GM12878 (cell line): ENCODE measurements at regions not wholly inside any gene's neighbourhood (a gene's known extent, or its start where the extent isn't known, plus 50 kb on each side); places are given as distances from the start of the nearest gene placed in this dataset.
"Not testable (repeated sequence)": the region's sequence is repeated elsewhere in the genome, so short reads cannot be mapped to it uniquely, and the experiment has no call there.

ENCODE experiments used
- ATAC-seq: fragments of 200-7000 bp; cut with Tn5 transposase; 3 replicates; pipeline ENCODE4 v1.9.1; 2020; ENCODE audit warnings: mild to moderate bottlenecking, moderate library complexity
- BruUV-seq: library from RNA; stranded (reverse); fragments of 400-500 nt; replicated peaks from 2 replicates; lab custom pipeline; 2021; lab: Mats Ljungman, UMichigan
- CTCF ChIA-PET: fragments of 300-600 bp; sonication (Branson Sonifier 250); formaldehyde crosslinking; extraction: SDS; loops from one replicate; lab custom pipeline; 2021; ENCODE audit warnings: inconsistent platforms; lab: Yijun Ruan, JAX
- POLR2A ChIA-PET: fragments of 350-600 bp; formaldehyde crosslinking; extraction: SDS; loops from one replicate; lab custom pipeline; 2021; ENCODE audit warnings: inconsistent platforms; lab: Charles Lee
- RAD21 ChIA-PET: fragments of 300-600 bp; sonication (Branson Sonifier 250); formaldehyde crosslinking; loops from one replicate; lab custom pipeline; 2023; ENCODE audit warnings: antibody characterized with exemption; ENCODE audit not compliant: unreplicated experiment; lab: Charles Lee
- SMC1A ChIA-PET: fragments of 300-600 bp; sonication (Branson Sonifier 250); formaldehyde crosslinking; loops from one replicate; lab custom pipeline; 2023; ENCODE audit not compliant: unreplicated experiment, uncharacterized antibody; lab: Charles Lee
- DNase-seq: peaks from one replicate; pipeline ENCODE4 v3.0.0-alpha.2; 2011; ENCODE audit warnings: low read depth, low spot score
- FAIRE-seq: peaks from 3 replicates; lab custom pipeline; 2011; peaks lifted over from hg19 to GRCh38; lab: Jason Lieb, UNC
- H2AFZ ChIP-seq: 2 replicates; pipeline ENCODE4 v1.6.0; 2011; ENCODE audit warnings: low read depth, low read length, control low read depth; ENCODE audit not compliant: control insufficient read depth
- H3K27ac ChIP-seq: 2 replicates; pipeline ENCODE4 v1.5.1; 2011; ENCODE audit warnings: control low read depth; ENCODE audit not compliant: control insufficient read depth, insufficient read depth
- H3K27me3 ChIP-seq, 2 experiments: replicated peaks in 1 of 2; 2 replicates each; pipeline versions ENCODE4 v1.6.0 to v1.6.1; 2011; ENCODE audit warnings: low read length in 1 of 2; ENCODE audit not compliant: control insufficient read depth in 2 of 2, insufficient read depth in 2 of 2
- H3K36me3 ChIP-seq, 2 experiments: 2 replicates each; pipeline ENCODE4 v1.5.1; 2011; ENCODE audit warnings: low read length in 1 of 2; ENCODE audit not compliant: control insufficient read depth in 2 of 2, insufficient read depth in 2 of 2
- H3K4me1 ChIP-seq: 2 replicates; pipeline ENCODE4 v1.6.1; 2011; ENCODE audit warnings: mild to moderate bottlenecking, low read length, moderate library complexity, mixed read lengths; ENCODE audit not compliant: control insufficient read depth, insufficient read depth
- H3K4me2 ChIP-seq: 2 replicates; pipeline ENCODE4 v1.6.0; 2011; ENCODE audit warnings: control low read depth; ENCODE audit not compliant: control insufficient read depth, insufficient read depth
- H3K4me3 ChIP-seq: fragments of 200-600 bp; sonication (generic); 2 replicates; pipeline ENCODE4 v1.5.1; 2016
- H3K79me2 ChIP-seq: 2 replicates; pipeline ENCODE4 v1.6.0; 2011; ENCODE audit warnings: low read length; ENCODE audit not compliant: control insufficient read depth, insufficient read depth
- H3K9ac ChIP-seq: 2 replicates; pipeline ENCODE4 v1.8.0; 2011; ENCODE audit warnings: low read length, control low read depth, mixed read lengths; ENCODE audit not compliant: control insufficient read depth, insufficient read depth
- H3K9me3 ChIP-seq: replicated peaks from 3 replicates; pipeline ENCODE4 v1.5.1; 2011; ENCODE audit warnings: mild to moderate bottlenecking, low read length; ENCODE audit not compliant: control insufficient read depth, insufficient read depth
- H4K20me1 ChIP-seq: 2 replicates; pipeline ENCODE4 v1.6.0; 2011; ENCODE audit not compliant: control insufficient read depth, insufficient read depth
- ATF3 ChIP-seq: IDR thresholded peaks from 2 replicates; pipeline ENCODE4 v1.6.1; 2011; ENCODE audit warnings: low read depth, mild to moderate bottlenecking, low read length, moderate library complexity, borderline replicate concordance; ENCODE audit errors: extremely low read depth
- ATF7 ChIP-seq: fragments of 450-650 bp; IDR thresholded peaks from 2 replicates; pipeline ENCODE4 v1.6.1; 2016; ENCODE audit warnings: low read depth, mild to moderate bottlenecking
- CUX1 ChIP-seq: IDR thresholded peaks from 2 replicates; pipeline ENCODE4 v1.6.1; 2012; ENCODE audit warnings: improper control_type of control experiment, low read depth, low read length; ENCODE audit not compliant: insufficient replicate concordance
- GATAD2B ChIP-seq: fragments of 450-650 bp; conservative IDR thresholded peaks from 2 replicates; pipeline ENCODE4 v1.6.1; 2017; ENCODE audit warnings: low read depth, mild to moderate bottlenecking, moderate library complexity
- MTA2 ChIP-seq: fragments of 450-650 bp; IDR thresholded peaks from 2 replicates; pipeline ENCODE4 v1.6.1; 2016; ENCODE audit warnings: low read depth, mild to moderate bottlenecking, moderate library complexity
- NRF1 ChIP-seq: conservative IDR thresholded peaks from 2 replicates; pipeline ENCODE4 v1.6.1; 2011; ENCODE audit warnings: mild to moderate bottlenecking, low read depth, low read length, improper control_type of control experiment
- SIN3A ChIP-seq: IDR thresholded peaks from 2 replicates; pipeline ENCODE4 v1.6.1; 2012; ENCODE audit warnings: low read depth, low read length, improper control_type of control experiment
- SIX5 ChIP-seq: IDR thresholded peaks from 2 replicates; pipeline ENCODE4 v1.6.1; 2011; ENCODE audit warnings: mild to moderate bottlenecking, low read depth, low read length, moderate library complexity; ENCODE audit not compliant: severe bottlenecking
- WGBS: methylation state at CpG from one replicate; pipeline ENCODE4 v1.1.6; 2016; ENCODE audit warnings: low lambda C conversion rate; ENCODE audit not compliant: insufficient replicate concordance, insufficient coverage; ENCODE audit errors: missing lambda C conversion rate; 5-methylcytosine and 5-hydroxymethylcytosine counted together
- in situ Hi-C: fragments of 300-500 bp; cut with MboI; formaldehyde crosslinking; loops from 9 replicates; pipeline ENCODE4 v1.14.3; 2018; ENCODE audit warnings: mixed read lengths
- intact Hi-C: fragments of 100-400 bp; cut with micrococcal nuclease; formaldehyde crosslinking; loops from one replicate; pipeline ENCODE4 v1.14.2; 2022; ENCODE audit not compliant: unreplicated experiment

- TF ChIP-seq CUX1 = no peak
- TF ChIP-seq MTA2 = no peak
- no peak for TF ChIP-seq ATF7
- TF ChIP-seq SIN3A = no peak
- TF ChIP-seq ATF3 = no peak
- TF ChIP-seq NRF1 = no peak
- no peak for TF ChIP-seq GATAD2B
- TF ChIP-seq SIX5 = no peak
These were observed 110.6 kb downstream of the DTWD1 start (continued) for GRCh38 chr15:49731187-49732099.

GRCh38 chr15:49732109-49732508, 111.3 kb downstream of the DTWD1 start:
- in situ Hi-C loops, FAIRE-seq, DNase-seq, BruUV-seq, H3K4me1 ChIP-seq, H3K36me3 ChIP-seq, H3K9ac ChIP-seq, SMC1A ChIA-PET, H3K9me3 ChIP-seq, ATAC-seq, intact Hi-C loops, H2AFZ ChIP-seq, H3K4me3 ChIP-seq, H3K79me2 ChIP-seq, H3K27ac ChIP-seq, CTCF ChIA-PET, POLR2A ChIA-PET, H3K4me2 ChIP-seq, RAD21 ChIA-PET, H3K27me3 ChIP-seq, H4K20me1 ChIP-seq: not testable (repeated sequence)
- WGBS = 48% methylated on average over 10 of the region's 10 CpGs

- H3K36me3 ChIP-seq, H2AFZ ChIP-seq, H3K4me3 ChIP-seq, RAD21 ChIA-PET, intact Hi-C loops, SMC1A ChIA-PET, POLR2A ChIA-PET, ATAC-seq, BruUV-seq, H3K4me1 ChIP-seq, H3K79me2 ChIP-seq, DNase-seq, H3K4me2 ChIP-seq, H3K27me3 ChIP-seq, H3K27ac ChIP-seq, CTCF ChIA-PET, H4K20me1 ChIP-seq, in situ Hi-C loops, H3K9me3 ChIP-seq, FAIRE-seq, H3K9ac ChIP-seq: not testable (repeated sequence)
- 94% methylated on average over 1 of the region's 1 CpG for WGBS
These were observed 113.2 kb downstream of the DTWD1 start for GRCh38 chr15:49734089-49734488.
